ENCODE measurements at regions not wholly inside any gene's neighbourhood (a gene's known extent, or its start where the extent isn't known, plus 50 kb on each side); places are given as distances from the start of the nearest gene placed in this dataset.
A peak's percentile ranks its signal among the peaks of the same experiment; 100 is the strongest.
"Not testable (repeated sequence)": the region's sequence is repeated elsewhere in the genome, so short reads cannot be mapped to it uniquely, and the experiment has no call there.

DNA sequence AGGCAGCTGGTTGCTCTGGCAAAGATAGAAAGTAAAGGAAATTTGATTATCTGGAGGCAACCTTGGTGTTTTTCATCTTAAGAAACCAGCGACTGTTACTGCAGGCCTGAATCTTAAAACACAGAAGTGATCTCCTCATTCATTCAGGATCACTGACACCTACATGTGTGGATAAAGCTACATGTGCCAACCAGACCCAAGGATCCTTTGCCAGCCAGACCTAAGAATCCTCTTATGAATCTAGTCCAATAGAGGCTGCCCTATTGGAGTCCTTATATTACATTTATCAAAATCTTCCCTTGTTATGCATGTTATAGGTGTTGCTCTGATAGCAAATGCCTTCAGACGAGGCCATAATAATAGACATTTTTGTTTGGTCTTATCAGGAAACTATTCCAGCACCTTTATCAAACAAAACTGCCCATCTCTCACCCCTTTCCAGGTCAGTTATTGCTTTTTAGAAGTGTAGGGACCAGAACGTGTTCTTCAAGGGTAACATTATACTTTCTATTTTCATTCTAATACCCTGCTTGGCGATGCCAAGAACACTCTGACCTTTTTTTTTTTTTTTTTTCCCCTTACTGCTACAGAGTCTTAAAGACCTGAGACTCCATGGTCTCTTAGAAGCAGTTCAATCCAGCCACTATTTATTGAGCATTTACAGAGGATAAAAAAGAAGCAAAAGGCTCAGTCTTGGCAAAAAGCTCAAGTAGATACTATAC is 175.5 kb upstream of the PTBP2 start:
- no peak for DNase-seq (ENCODE audit: low spot score)

DNA sequence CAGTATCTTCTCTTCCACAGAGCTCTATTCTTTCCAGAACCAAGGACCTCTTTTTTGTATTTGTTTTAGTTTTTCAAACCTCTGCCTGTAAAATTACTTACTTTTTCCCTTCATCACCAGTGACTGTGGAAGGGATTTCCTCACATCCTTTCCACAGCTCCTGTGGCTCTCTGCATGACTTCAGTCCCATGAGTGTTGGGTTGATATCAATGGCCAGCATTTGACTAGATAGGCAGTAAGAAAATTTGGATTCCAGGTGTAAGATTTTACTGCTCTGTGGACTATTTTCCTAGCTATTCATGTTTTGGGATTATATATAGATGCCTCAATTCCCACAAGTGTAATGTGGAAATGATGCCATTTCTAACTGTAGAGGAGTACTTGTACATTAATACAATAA is 171.5 kb upstream of the PTBP2 start:
- no peak for DNase-seq (ENCODE audit: low spot score)

DNA sequence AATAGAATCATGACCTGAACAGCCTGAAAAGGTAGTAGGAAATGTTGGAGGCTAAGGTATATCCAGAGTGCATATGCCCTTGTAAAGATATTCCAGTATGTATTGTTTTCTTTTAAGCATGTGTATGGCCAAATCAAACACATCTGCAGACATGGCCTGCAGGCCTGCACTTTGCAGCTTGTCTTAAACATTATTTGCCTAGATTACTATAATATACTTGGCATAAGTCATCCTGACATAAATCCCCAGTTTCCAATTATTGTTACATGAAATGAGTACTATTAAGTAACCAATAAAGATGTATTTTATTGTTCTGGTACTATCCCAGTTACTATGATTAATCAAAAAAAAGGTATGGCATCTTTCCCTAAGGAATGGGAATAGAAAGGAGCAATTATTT is 169.1 kb upstream of the PTBP2 start:
- no peak for DNase-seq (ENCODE audit: low spot score)

DNA sequence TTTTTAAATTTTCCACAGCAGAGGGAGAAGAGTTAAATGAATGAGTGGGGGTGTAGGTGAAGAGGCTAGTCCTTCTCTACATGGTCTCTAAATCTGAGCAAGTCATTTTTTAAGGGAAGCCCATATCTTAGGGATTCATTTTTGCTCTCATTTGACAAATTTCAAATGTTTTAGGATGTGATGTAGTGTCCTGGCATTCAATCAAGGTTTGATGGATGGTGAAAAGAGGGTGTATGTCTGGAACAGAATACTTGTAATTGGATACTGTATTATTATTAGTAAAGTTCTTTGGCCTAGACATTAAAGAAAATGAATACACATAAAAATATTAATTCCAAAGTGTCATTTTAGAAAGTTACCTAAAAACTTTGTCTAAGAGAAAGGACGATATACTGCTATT is 167.8 kb upstream of the PTBP2 start:
- DNase-seq (ENCODE audit: low spot score), result no peak

DNA sequence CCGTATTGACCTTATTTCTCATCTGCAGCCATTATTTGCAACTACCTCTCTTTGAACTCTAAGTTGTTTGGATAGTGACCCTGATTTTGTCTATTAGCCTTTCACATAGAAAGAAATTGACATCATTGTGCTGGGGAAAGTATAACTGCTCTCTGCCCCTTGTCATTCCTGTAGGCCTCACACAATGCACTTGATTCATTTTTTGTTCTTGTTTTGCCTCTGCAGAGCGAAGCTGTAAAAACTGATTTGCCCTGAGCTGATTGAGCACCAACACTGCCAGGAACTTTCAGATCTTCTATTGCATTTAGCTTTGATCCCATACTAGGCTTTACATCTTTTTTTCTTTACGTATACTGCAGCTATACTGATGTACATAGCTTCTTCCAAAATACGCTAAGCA is 167.2 kb upstream of the PTBP2 start:
- no peak for DNase-seq (ENCODE audit: low spot score)

DNA sequence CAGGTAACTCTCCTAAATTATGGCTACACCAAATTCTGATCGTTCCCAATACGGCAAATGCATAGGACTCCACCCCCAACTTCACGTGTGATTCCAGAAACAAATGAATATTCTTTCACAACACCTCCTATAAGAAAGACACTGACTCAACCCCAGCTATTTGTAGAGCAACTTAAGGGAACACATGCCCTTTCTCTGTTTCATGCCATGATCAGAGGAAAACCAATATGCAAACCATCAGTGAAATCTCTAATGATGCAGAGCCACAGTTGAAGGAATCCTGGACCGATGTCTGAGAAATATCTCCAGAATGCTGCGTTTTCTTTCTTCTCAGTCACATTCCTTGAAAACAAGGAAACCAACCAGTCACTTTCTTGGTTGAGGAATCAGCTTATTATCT is 164.2 kb upstream of the PTBP2 start:
- peak; percentile 32 for DNase-seq (ENCODE audit: low spot score)

DNA sequence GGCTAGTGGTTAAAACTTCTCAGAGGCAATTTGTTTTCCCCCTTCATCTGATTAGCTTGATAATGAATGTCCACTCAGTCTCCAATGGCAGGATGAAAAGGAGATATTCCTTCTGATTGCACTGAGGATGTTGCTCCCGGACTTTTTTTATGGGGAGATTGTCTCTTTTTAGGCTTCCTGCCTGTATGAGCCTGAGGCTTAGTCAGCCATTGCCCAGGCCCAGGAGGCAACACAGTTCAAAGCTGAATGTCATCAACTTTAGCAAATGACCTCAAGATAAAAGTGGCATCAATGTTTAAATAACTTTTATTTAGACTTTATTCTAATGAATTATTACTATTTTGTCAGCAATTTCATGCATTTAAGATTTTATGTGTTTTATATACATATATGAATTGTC is 162.9 kb upstream of the PTBP2 start:
- no peak for DNase-seq (ENCODE audit: low spot score)

DNA sequence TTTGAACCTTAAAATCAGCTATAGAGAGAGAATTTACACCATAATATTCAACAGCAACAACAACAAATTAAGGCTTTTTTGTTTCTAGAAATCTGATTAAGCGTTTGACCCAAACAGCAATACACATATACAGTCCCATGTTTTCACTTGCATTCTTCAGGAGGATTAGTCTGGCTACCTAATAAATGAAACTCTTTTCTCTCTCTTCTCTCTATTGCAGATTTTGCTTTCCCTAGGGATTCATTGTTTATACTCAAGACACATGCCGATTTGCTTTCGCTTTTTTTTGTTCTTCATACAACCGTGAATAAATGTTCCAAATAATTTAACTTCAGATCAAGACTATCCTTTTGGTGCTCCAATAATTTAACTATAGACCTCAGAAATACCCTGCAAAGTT is 162.4 kb upstream of the PTBP2 start:
- DNase-seq (ENCODE audit: low spot score), result no peak

DNA sequence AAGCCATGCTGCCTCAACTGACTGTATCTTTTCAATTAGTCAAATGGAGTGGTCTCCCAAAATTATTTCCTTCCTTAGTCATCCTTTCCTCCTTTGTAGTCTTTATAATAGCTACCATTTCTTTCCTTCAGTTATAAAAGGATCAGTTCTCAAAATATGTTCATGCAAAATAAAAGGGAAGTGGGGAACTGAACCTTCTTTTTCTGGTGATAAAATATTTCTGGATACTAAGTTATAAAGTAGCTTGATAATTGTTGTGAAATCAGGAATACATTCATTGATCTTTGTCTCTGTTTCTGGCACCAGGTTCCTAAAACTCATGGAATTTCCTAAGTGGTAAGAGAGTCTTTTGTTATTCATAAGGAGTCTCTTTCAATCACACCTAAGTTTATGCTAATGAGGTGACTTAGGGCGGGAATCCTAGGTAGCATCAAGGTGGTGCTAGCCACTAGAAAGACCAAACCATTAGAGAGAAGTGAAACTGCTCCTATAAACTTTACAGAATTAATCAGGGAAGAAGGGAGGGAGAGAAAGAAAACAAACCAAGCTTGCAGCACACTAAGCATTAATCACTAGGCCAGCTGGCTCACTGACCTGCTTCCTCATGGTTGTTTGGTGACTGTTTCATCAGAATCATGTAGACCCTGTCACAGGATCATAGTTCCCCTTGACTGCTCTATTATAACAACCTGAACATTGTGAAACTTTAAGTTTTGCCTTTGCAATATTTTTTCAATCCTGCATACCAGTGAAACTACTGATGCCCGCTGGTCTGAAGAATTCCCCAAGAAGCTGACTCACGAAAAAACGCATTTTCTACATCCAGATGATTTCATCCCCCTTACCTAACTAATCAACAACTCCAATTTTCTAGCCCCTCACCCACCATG is 161.6 kb upstream of the PTBP2 start:
- peak; percentile 72 for DNase-seq (ENCODE audit: low spot score)

DNA sequence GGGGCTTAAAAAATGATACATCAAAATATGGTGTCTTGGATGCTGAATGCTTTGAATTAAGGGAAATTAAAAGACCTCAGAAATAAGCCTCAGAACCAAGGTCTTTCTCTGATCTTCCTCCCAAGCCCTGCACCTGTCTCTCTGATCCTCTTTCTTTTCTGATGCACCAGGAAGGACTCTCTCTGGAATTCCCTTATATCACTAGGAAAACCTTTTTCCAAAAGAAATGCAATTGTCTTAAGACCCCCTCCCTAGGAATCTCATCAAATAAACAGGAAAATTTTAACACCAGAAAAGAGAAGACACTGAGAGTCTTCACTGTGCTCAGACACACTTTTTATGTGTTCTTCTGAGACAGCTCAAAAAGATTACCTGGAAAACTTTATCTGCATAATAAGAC is 159.5 kb upstream of the PTBP2 start:
- no peak for DNase-seq (ENCODE audit: low spot score)

DNA sequence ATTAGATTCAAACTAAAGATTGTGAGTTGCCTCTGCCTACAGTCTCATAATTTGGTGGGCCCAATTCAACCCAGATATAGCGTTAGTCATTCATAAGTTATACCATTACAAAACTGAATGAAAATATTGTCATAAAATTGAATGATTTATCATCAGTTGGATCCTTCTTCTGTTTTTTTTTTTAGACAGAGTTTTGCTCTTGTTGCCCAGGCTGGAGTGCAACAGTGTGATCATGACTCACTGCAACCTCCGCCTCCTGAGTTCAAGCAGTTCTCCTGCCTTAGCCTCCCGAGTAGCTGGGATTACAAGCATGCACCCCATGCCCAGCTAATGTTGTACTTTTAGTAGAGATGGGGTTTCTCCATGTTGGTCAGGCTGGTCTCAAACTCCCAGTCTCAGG is 157.2 kb upstream of the PTBP2 start:
- not testable (repeated sequence) for DNase-seq (ENCODE audit: low spot score)

DNA sequence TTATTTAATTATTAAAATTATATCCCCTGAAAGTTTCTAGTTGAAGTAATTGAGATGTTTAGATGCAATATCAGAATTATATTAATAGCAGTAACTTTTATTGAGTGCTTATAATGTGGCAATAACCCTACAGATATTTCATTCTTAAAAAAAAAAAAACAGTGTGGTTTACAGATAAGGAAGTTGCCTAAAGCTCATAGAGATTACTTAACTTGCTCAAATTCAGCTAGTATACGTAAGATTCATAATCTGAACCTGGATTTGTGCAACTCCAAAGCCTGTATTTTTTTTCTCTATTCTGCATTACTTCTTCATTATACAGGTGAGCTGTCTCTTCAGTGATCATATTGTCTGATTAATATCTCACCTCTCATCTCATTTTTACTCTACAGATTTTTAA is 156.0 kb upstream of the PTBP2 start:
- DNase-seq (ENCODE audit: low spot score), result no peak

DNA sequence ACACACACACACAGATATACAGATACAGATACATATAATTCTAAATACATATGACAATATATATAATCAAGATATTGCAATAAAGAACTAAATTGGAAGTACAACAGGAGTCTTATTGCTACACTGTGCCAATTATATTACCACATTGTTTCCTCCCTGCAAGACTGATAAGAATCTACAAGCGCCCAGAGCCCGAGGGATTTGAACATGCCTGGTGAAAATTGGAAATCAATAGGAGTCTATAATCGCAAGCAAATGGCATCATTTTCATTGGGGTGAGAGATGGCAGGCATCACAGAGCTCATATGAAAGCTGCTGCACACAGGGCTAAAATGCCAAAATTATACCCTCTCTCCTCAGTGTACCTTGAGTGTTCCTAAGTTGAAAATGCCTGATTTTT is 152.9 kb upstream of the PTBP2 start:
- DNase-seq (ENCODE audit: low spot score), result no peak

DNA sequence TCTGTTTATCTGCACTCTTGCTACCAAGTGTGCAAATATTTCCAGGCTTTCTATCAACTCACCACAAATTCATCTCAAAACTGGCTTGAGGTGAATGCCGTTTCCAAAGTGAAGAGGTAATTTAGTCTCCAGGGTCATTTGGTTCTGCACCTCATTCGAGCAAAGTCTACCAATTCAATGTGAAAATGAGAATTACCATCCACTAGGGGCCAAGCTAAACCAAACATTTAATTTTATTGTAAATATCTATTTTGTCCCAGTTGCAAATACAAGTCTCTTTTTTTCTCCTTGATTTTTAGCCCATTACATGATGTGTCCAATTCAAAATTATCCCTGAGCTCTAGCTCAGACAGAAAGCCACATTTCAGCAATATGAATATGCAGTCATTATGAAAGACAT is 152.3 kb upstream of the PTBP2 start:
- no peak for DNase-seq (ENCODE audit: low spot score)

DNA sequence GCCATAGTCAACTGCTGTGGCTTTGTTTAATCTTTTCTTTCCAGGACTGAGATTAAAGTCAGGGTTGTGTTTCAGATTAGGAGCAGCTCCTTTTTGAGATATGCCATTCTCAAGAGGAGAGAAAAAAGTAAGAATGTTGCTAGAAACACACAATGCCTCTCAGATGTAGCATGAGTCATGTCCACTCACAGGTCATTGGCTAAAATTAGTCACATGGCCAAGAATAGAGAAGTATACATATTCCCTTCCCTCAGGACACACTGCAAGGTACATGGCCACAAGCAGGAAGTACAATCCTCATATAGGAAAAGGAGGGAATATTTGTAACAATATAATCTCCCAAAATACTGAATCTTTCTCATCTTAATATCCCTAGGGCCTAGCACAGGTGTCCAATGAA is 141.9 kb upstream of the PTBP2 start:
- no peak for DNase-seq (ENCODE audit: low spot score)

DNA sequence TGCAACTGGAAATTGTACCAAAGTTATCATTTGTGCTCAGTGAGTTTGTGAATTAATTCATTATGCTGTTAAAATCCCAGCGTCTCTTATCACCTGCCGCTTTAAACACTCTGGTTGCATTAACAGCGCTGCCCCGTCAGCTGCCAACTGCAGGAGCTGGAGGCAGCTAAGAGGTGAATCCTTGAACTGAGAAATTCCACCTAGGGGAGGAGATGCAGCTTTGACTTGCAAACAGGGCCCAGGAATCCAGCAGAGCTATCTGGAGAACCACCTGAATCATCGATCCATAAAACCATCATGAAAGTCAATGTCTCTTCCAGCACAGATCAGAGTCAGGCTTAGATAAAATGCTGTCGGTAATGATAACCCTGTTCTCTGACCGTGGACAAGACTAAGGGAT is 140.7 kb upstream of the PTBP2 start:
- no peak for DNase-seq (ENCODE audit: low spot score)

DNA sequence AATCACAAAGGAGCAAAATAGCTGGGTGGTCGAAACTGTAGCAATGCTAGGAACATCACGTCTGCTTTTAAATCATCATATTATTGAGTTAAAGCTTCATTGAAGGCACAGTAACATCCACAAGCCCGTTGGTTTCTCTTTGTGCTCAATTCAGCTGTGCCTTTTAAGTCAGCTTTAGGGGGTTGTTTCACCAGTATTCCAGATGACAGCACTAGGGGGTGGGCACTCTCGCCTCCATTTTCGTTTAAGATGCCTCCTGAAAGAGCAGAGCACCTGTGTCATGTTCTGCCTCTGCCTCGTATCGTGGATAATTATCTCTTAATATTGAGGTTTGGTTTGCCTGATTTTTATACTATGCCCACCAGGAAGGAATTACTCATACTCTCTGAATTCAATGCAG is 139.8 kb upstream of the PTBP2 start:
- no peak for DNase-seq (ENCODE audit: low spot score)

DNA sequence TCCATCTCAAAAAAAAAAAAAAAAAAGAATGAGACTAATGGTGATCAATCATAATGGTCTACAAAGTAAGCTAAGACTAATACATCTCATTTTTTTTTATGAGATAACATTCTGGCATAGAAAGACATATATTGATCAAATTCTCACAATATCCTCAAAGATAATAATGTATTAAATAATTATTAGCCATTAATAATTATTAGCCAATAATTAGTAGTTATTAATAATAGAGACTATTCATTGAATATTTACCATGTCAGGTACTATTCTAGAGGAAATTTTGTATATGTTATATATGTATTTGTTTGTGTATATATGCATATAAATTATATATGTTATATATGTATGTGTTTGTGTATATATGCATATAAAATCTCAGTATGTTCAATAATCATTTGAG is 137.7 kb upstream of the PTBP2 start:
- no peak for DNase-seq (ENCODE audit: low spot score)

DNA sequence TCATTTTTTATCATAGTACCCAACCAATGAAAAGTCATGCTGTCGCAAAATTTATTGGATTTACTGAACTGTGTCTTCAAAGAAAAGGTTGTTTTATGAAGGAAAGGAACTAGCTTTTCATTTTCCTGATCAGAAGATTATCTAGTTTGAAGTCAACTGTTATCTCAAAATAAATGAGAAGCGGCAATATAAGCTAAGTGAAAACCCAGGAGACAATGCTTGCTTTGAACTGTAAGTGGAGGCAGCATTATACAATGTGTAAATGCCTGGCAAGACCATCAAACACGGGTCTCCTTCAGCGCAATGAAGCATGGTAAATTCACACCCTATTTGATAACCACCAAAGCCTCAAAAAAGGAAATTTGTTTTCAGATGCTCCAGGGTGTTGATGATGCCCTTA is 134.4 kb upstream of the PTBP2 start:
- DNase-seq (ENCODE audit: low spot score), result no peak

DNA sequence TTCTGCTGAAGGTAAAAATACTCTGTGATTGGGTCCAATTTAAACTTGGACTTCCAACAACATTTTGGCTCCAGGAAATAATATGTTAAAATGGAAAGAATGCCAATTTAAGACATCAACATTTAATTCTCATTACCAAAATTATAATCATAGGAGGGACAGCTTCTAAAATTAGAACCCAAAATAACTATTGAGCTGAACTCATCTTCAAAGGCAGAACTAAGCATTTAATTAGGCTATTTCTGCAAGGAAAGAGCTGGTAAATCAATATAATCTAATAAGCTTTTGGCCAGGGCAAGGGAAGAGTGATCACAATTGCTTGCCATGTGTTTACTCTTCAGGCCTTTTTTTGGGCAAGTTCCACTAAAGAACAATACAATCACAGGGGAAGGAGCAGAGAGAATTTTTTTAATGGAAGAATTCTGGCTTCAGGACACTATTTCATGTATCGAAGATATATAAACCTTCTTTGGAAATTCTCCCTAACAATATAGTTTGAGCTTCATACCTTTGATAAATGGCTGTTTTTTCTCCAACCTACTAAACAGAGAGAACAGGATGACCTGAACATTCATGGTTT is 133.1 kb upstream of the PTBP2 start:
- no peak for DNase-seq (ENCODE audit: low spot score)

DNA sequence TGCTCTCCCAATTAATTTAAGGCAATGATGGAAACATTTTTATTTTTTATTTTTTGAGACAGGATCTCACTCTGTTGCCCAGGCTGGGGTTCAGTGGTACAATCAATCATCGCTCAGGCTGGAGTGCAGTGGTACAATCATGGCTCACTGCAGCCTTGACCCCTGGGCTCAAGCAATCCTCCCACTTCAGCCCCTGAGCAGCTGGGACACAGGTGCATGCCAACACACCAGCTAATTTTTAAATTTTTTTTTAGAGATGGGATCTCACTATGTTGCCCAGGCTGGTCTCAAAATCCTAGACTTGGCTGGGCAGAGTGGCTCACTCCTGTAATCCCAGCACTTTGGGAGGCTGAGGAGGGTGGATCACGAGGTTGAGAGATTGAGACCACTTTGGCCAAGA is 126.1 kb upstream of the PTBP2 start:
- not testable (repeated sequence) for DNase-seq (ENCODE audit: low spot score)

DNA sequence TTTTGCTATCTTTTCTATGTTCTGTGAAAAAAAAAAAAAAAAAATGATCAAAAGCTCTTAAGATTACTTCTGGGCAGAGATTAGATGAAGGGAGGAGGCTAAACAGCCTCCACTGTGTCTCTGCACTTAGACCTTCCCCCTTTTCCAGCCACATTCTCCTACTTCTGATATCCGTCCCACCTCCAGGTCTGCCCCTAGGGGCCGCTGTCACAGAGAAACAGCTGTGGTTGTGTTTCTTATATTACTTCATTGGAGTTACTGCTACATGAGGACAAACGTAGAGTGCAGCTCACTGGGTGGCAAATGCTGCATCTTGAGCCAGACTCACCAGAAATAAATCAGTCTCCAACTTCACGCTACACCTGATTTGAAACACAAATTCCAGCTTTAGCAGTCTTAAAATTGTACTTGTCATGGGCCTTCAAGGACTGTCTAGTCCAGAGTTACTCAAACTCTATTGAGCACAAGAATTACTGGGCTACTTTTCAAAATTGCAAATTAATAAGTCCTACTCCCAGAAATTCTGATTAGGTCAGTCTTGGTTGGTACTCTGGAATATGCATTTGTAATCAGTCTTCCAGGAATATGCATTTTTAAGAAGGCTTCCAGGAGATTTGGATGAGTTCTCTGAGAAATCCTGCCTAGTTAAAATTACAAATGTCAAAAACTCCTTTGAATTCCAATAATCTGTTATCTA is 125.2 kb upstream of the PTBP2 start:
- DNase-seq (ENCODE audit: low spot score), result peak; percentile 34

DNA sequence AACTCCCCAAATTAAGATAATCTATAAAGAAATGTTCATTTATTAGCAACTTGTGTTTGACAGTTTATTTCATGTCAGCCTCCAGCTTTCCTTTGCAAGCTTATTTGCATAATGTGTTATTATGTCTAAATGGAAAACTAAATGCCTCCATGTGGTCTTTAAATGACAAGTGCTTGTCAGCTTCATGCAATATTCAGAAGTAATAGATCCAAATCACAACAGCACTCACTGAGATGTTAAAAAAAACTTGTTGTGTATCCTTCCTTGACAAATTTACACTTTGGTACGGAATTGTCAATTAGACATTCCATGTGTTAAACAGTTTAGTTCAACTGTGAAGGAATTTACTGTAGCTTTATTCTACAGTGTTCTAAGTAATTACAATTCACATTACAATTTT is 124.4 kb upstream of the PTBP2 start:
- DNase-seq (ENCODE audit: low spot score), result no peak
